ENCODE measurements at regions not wholly inside any gene's neighbourhood (a gene's known extent, or its start where the extent isn't known, plus 50 kb on each side); places are given as distances from the start of the nearest gene placed in this dataset.

- H3K4me1 ChIP-seq (ENCODE audit: control insufficient read depth in 1 of 2, extremely low read depth in 1 of 2, insufficient read depth in 2 of 2, low read length in 2 of 2), result no peaks in the 10 kb centered on the region
- Mint-ChIP-seq H3K9me3 (no peaks in the 10 kb centered on the region), H3K27me3 (peaks cover 7 to 10% of the 10 kb centered on the region in 2 donors), H3K4me1 (no peaks in the 10 kb centered on the region), H3K4me3 (no peak overlapping the region), H3K36me3 (no peaks in the 10 kb centered on the region), H3K27ac (no peak overlapping the region)
- WGBS (ENCODE audit: insufficient coverage), result no CpG with 5 or more reads among the region's 3 CpGs
- POLR2A ChIA-PET, result no interaction called here
- no peak for ATAC-seq (replicated peaks in 1 of 4)
- CTCF ChIA-PET, result no interaction called here
- no peaks in the 10 kb centered on the region for H3K27me3 ChIP-seq (replicated peaks in 1 of 2; ENCODE audit: control insufficient read depth in 2 of 2, extremely low read depth in 1 of 2, insufficient read depth in 2 of 2, low read length in 1 of 2)
- no peak overlapping the region for H3K4me3 ChIP-seq (ENCODE audit: control insufficient read depth in 1 of 2, extremely low read depth in 1 of 2, low read length in 1 of 2)
- DNase-seq, result no peak
- H3K27ac ChIP-seq (ENCODE audit: low read length), result no peak overlapping the region
- H3K9me3 ChIP-seq, result no peaks in the 10 kb centered on the region
- no peaks in the 10 kb centered on the region for H3K36me3 ChIP-seq (ENCODE audit: control insufficient read depth in 2 of 2, extremely low read depth in 1 of 2, insufficient read depth in 1 of 2, low read length in 1 of 2)
Observed at GRCh38 chr9:99634186-99634585, 187.5 kb upstream of the NR4A3 start.

- Mint-ChIP-seq H3K4me1 (no peaks in the 10 kb centered on the region), H3K27ac (no peak overlapping the region), H3K27me3 (peaks cover 7 to 10% of the 10 kb centered on the region in 2 donors), H3K36me3 (no peaks in the 10 kb centered on the region), H3K4me3 (no peak overlapping the region), H3K9me3 (no peaks in the 10 kb centered on the region)
- no peaks in the 10 kb centered on the region for H3K27me3 ChIP-seq (replicated peaks in 1 of 2; ENCODE audit: control insufficient read depth in 2 of 2, extremely low read depth in 1 of 2, insufficient read depth in 2 of 2, low read length in 1 of 2)
- H3K4me3 ChIP-seq (ENCODE audit: control insufficient read depth in 1 of 2, extremely low read depth in 1 of 2, low read length in 1 of 2), result no peak overlapping the region
- no peak overlapping the region for H3K27ac ChIP-seq (ENCODE audit: low read length)
- no peaks in the 10 kb centered on the region for H3K36me3 ChIP-seq (ENCODE audit: control insufficient read depth in 2 of 2, extremely low read depth in 1 of 2, insufficient read depth in 1 of 2, low read length in 1 of 2)
- CTCF ChIA-PET, result no interaction called here
- POLR2A ChIA-PET, result no interaction called here
- H3K9me3 ChIP-seq, result no peaks in the 10 kb centered on the region
- no peaks in the 10 kb centered on the region for H3K4me1 ChIP-seq (ENCODE audit: control insufficient read depth in 1 of 2, extremely low read depth in 1 of 2, insufficient read depth in 2 of 2, low read length in 2 of 2)
- WGBS (ENCODE audit: insufficient coverage), result no CpG with 5 or more reads among the region's 3 CpGs
- DNase-seq (no peak), ATAC-seq (replicated peaks in 1 of 4) (no peak)
Observed at GRCh38 chr9:99635032-99635431, 186.7 kb upstream of the NR4A3 start.

GRCh38 chr9:99637641-99638040 is 184.0 kb upstream of the NR4A3 start:
- peaks cover 0 to 4% of the 10 kb centered on the region in 2 experiments for H3K27me3 ChIP-seq (replicated peaks in 1 of 2; ENCODE audit: control insufficient read depth in 2 of 2, extremely low read depth in 1 of 2, insufficient read depth in 2 of 2, low read length in 1 of 2)
- H3K4me1 Mint-ChIP-seq, result no peaks in the 10 kb centered on the region
- DNase-seq (no peak), ATAC-seq (replicated peaks in 1 of 4) (no peak)
- H3K27me3 Mint-ChIP-seq, result peaks cover 7 to 17% of the 10 kb centered on the region in 2 donors
- H3K36me3 Mint-ChIP-seq, result no peaks in the 10 kb centered on the region
- no peak overlapping the region for H3K4me3 Mint-ChIP-seq
- 90% methylated on average over 3 of the region's 3 CpGs for WGBS (ENCODE audit: insufficient coverage)
- H3K9me3 ChIP-seq, result no peaks in the 10 kb centered on the region
- no peak overlapping the region for H3K27ac Mint-ChIP-seq
- no peaks in the 10 kb centered on the region for H3K4me1 ChIP-seq (ENCODE audit: control insufficient read depth in 1 of 2, extremely low read depth in 1 of 2, insufficient read depth in 2 of 2, low read length in 2 of 2)
- ChIA-PET CTCF (no interaction called here), POLR2A (no interaction called here)
- peaks cover 4% of the 10 kb centered on the region in 3 donors for H3K9me3 Mint-ChIP-seq
- H3K36me3 ChIP-seq (ENCODE audit: control insufficient read depth in 2 of 2, extremely low read depth in 1 of 2, insufficient read depth in 1 of 2, low read length in 1 of 2), result no peaks in the 10 kb centered on the region
- H3K27ac ChIP-seq (ENCODE audit: low read length), result no peak overlapping the region
- H3K4me3 ChIP-seq (ENCODE audit: control insufficient read depth in 1 of 2, extremely low read depth in 1 of 2, low read length in 1 of 2), result no peak overlapping the region

- peaks cover 4% of the 10 kb centered on the region in 3 donors for H3K9me3 Mint-ChIP-seq
- Histone ChIP-seq H3K9me3 (no peaks in the 10 kb centered on the region), H3K27me3 (replicated peaks in 1 of 2; ENCODE audit: control insufficient read depth in 2 of 2, extremely low read depth in 1 of 2, insufficient read depth in 2 of 2, low read length in 1 of 2) (peaks cover 0 to 4% of the 10 kb centered on the region in 2 experiments), H3K36me3 (ENCODE audit: control insufficient read depth in 2 of 2, extremely low read depth in 1 of 2, insufficient read depth in 1 of 2, low read length in 1 of 2) (no peaks in the 10 kb centered on the region), H3K27ac (ENCODE audit: low read length) (no peak overlapping the region), H3K4me3 (ENCODE audit: control insufficient read depth in 1 of 2, extremely low read depth in 1 of 2, low read length in 1 of 2) (no peak overlapping the region), H3K4me1 (ENCODE audit: control insufficient read depth in 1 of 2, extremely low read depth in 1 of 2, insufficient read depth in 2 of 2, low read length in 2 of 2) (no peaks in the 10 kb centered on the region)
- no peak overlapping the region for H3K27ac Mint-ChIP-seq
- ATAC-seq (replicated peaks in 1 of 4) (no peak), DNase-seq (no peak)
- no peaks in the 10 kb centered on the region for H3K36me3 Mint-ChIP-seq
- CTCF ChIA-PET, result no interaction called here
- WGBS (ENCODE audit: insufficient coverage), result no CpG with 5 or more reads among the region's 4 CpGs
- POLR2A ChIA-PET, result no interaction called here
- H3K27me3 Mint-ChIP-seq, result peaks cover 10 to 17% of the 10 kb centered on the region in 2 donors
- no peak overlapping the region for H3K4me3 Mint-ChIP-seq
- no peaks in the 10 kb centered on the region for H3K4me1 Mint-ChIP-seq
Observed at GRCh38 chr9:99638971-99639370, 182.7 kb upstream of the NR4A3 start.

GRCh38 chr9:99647604-99648003 is 174.1 kb upstream of the NR4A3 start:
- Histone ChIP-seq H3K36me3 (ENCODE audit: control insufficient read depth in 2 of 2, extremely low read depth in 1 of 2, insufficient read depth in 1 of 2, low read length in 1 of 2) (no peaks in the 10 kb centered on the region), H3K4me3 (ENCODE audit: control insufficient read depth in 1 of 2, extremely low read depth in 1 of 2, low read length in 1 of 2) (no peak overlapping the region), H3K9me3 (no peaks in the 10 kb centered on the region), H3K27ac (ENCODE audit: low read length) (no peak overlapping the region), H3K4me1 (ENCODE audit: control insufficient read depth in 1 of 2, extremely low read depth in 1 of 2, insufficient read depth in 2 of 2, low read length in 2 of 2) (no peaks in the 10 kb centered on the region), H3K27me3 (replicated peaks in 1 of 2; ENCODE audit: control insufficient read depth in 2 of 2, extremely low read depth in 1 of 2, insufficient read depth in 2 of 2, low read length in 1 of 2) (peaks cover 0 to 13% of the 10 kb centered on the region in 2 experiments)
- ChIA-PET CTCF (interaction anchor here in 1 of 2 donors (0.9 kb wide), 1 partner anchor 49 kb away, joined by 4 read pairs; no protein-coding TSS in a partner anchor), POLR2A (no interaction called here)
- no peak for ATAC-seq (replicated peaks in 1 of 4)
- Mint-ChIP-seq H3K27me3 (peaks cover 0 to 19% of the 10 kb centered on the region in 2 donors), H3K36me3 (no peaks in the 10 kb centered on the region), H3K9me3 (peaks cover 0 to 13% (median 6%) of the 10 kb centered on the region in 3 donors), H3K27ac (no peak overlapping the region), H3K4me1 (no peaks in the 10 kb centered on the region), H3K4me3 (no peak overlapping the region)
- no peak for DNase-seq

GRCh38 chr9:99650187-99650874 is 171.4 kb upstream of the NR4A3 start:
- Mint-ChIP-seq H3K9me3 (peaks cover 0 to 28% (median 18%) of the 10 kb centered on the region in 3 donors), H3K27me3 (peaks cover 0 to 17% of the 10 kb centered on the region in 2 donors), H3K27ac (no peak overlapping the region), H3K4me3 (no peak overlapping the region), H3K36me3 (no peaks in the 10 kb centered on the region), H3K4me1 (no peaks in the 10 kb centered on the region)
- DNase-seq (no peak), ATAC-seq (replicated peaks in 1 of 4) (no peak)
- 83% methylated on average over 3 of the region's 5 CpGs for WGBS (ENCODE audit: insufficient coverage)
- H3K4me1 ChIP-seq (ENCODE audit: control insufficient read depth in 1 of 2, extremely low read depth in 1 of 2, insufficient read depth in 2 of 2, low read length in 2 of 2), result no peaks in the 10 kb centered on the region
- ChIA-PET CTCF (no interaction called here), POLR2A (no interaction called here)
- H3K36me3 ChIP-seq (ENCODE audit: control insufficient read depth in 2 of 2, extremely low read depth in 1 of 2, insufficient read depth in 1 of 2, low read length in 1 of 2), result no peaks in the 10 kb centered on the region
- H3K9me3 ChIP-seq, result no peaks in the 10 kb centered on the region
- peaks cover 0 to 13% of the 10 kb centered on the region in 2 experiments for H3K27me3 ChIP-seq (replicated peaks in 1 of 2; ENCODE audit: control insufficient read depth in 2 of 2, extremely low read depth in 1 of 2, insufficient read depth in 2 of 2, low read length in 1 of 2)
- no peak overlapping the region for H3K27ac ChIP-seq (ENCODE audit: low read length)
- no peak overlapping the region for H3K4me3 ChIP-seq (ENCODE audit: control insufficient read depth in 1 of 2, extremely low read depth in 1 of 2, low read length in 1 of 2)

GRCh38 chr9:99660191-99660636 is 161.5 kb upstream of the NR4A3 start:
- Histone ChIP-seq H3K9me3 (no peaks in the 10 kb centered on the region), H3K4me3 (ENCODE audit: control insufficient read depth in 1 of 2, extremely low read depth in 1 of 2, low read length in 1 of 2) (no peak overlapping the region), H3K4me1 (ENCODE audit: control insufficient read depth in 1 of 2, extremely low read depth in 1 of 2, insufficient read depth in 2 of 2, low read length in 2 of 2) (no peaks in the 10 kb centered on the region), H3K27ac (ENCODE audit: low read length) (no peak overlapping the region), H3K36me3 (ENCODE audit: control insufficient read depth in 2 of 2, extremely low read depth in 1 of 2, insufficient read depth in 1 of 2, low read length in 1 of 2) (no peaks in the 10 kb centered on the region), H3K27me3 (replicated peaks in 1 of 2; ENCODE audit: control insufficient read depth in 2 of 2, extremely low read depth in 1 of 2, insufficient read depth in 2 of 2, low read length in 1 of 2) (peaks cover 0 to 3% of the 10 kb centered on the region in 2 experiments)
- no peak overlapping the region for H3K27ac Mint-ChIP-seq
- H3K27me3 Mint-ChIP-seq, result peaks cover 1 to 8% of the 10 kb centered on the region in 2 donors
- no peak overlapping the region for H3K4me3 Mint-ChIP-seq
- H3K36me3 Mint-ChIP-seq, result no peaks in the 10 kb centered on the region
- H3K9me3 Mint-ChIP-seq, result no peaks in the 10 kb centered on the region
- CTCF ChIA-PET, result no interaction called here
- DNase-seq (peak in 2 of 35 experiments; percentile 1 to 14), ATAC-seq (replicated peaks in 1 of 4) (no peak)
- 46% methylated on average over 3 of the region's 4 CpGs for WGBS (ENCODE audit: insufficient coverage)
- POLR2A ChIA-PET, result no interaction called here
- peaks cover 0 to 2% (median 0%) of the 10 kb centered on the region in 3 donors for H3K4me1 Mint-ChIP-seq
